ENCODE measurements at regions not wholly inside any gene's neighbourhood (a gene's known extent, or its start where the extent isn't known, plus 50 kb on each side); places are given as distances from the start of the nearest gene placed in this dataset.

DNA sequence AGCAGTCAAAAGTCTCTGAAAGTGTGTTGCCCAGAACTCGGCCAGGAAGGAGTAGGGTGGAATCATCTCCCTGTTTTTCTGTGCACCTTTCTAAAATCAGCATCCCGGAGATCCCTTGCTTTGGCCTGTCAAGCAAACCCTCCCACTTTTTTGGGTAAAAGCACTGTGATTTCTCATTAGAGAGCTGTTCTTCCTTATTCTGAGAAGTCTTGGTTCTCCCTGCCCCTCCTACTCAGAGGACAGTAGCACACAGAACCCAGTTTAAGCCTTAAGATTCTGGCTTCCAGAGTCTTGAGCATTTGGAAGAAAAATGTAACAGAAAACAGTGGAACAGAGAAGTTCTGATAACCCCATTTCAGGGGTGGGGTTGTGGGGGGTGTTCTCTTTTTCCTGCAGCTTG is 52.6 kb upstream of the KATNAL1 start:
- Histone ChIP-seq H3K27me3 (ENCODE audit: insufficient read depth, low read length) (no peaks in the 10 kb centered on the region), H4K20me1 (ENCODE audit: insufficient read depth) (no peaks in the 10 kb centered on the region), H3K9ac (ENCODE audit: low read length) (no peak overlapping the region), H3K36me3 (ENCODE audit: control insufficient read depth in 1 of 2, insufficient read depth in 2 of 2, low read length in 2 of 2) (no peaks in the 10 kb centered on the region), H3K4me1 (ENCODE audit: control insufficient read depth in 1 of 2, insufficient read depth in 2 of 2, low read length in 2 of 2) (peaks cover 0 to 6% of the 10 kb centered on the region in 2 experiments; a peak in 1 of 4 replicates), H2AFZ (ENCODE audit: low read depth, low read length, poor library complexity, severe bottlenecking) (no peak overlapping the region), H3K9me2 (ENCODE audit: insufficient read depth) (no peaks in the 10 kb centered on the region), H3K27ac (ENCODE audit: low read depth, low read length) (no peak overlapping the region), H3K4me2 (ENCODE audit: low read length) (no peak overlapping the region), H3K9me3 (ENCODE audit: control insufficient read depth in 1 of 2, insufficient read depth in 1 of 2, low read depth in 1 of 2, low read length in 2 of 2) (no peaks in the 10 kb centered on the region), H3K79me2 (ENCODE audit: insufficient read depth, low read length) (no peaks in the 10 kb centered on the region), H3K4me3 (replicated peaks in 1 of 2; ENCODE audit: low read depth in 1 of 2, low read length in 2 of 2) (no peak overlapping the region)
- intact Hi-C loops (cut with micrococcal nuclease) = no loop called here
- ATAC-seq = no peak
- DNase-seq (ENCODE audit: low read depth, low spot score) = no peak
- RAD21 ChIA-PET (ENCODE audit: low non-redundant PET in 1 of 2, low total read pairs in 2 of 2, uncharacterized antibody in 2 of 2, unreplicated experiment in 2 of 2) = no interaction called here
- POLR2A ChIA-PET = no interaction called here
- CTCF ChIA-PET = no interaction called here
- TF ChIP-seq, protein P1, sequence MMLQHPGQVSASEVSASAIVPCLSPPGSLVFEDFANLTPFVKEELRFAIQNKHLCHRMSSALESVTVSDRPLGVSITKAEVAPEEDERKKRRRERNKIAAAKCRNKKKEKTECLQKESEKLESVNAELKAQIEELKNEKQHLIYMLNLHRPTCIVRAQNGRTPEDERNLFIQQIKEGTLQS (IDR thresholded peaks at IDR 0.05) = no peak
- TF ChIP-seq YY1 (IDR thresholded peaks at IDR 0.05; ENCODE audit: extremely low read depth, insufficient replicate concordance, low read depth, low read length) (no peak), JUND (IDR thresholded peaks at IDR 0.05) (no peak), EZH2 (IDR thresholded peaks at IDR 0.05) (no peak), POLR2AphosphoS5 (IDR thresholded peaks at IDR 0.05; ENCODE audit: low read depth, low read length) (no peak), SIN3A (IDR thresholded peaks at IDR 0.05; ENCODE audit: low read depth) (no peak), SP1 (IDR thresholded peaks at IDR 0.05; ENCODE audit: low read depth) (no peak), EGR1 (IDR thresholded peaks at IDR 0.05; ENCODE audit: low read depth) (no peak)
- TF ChIP-seq, protein P2, sequence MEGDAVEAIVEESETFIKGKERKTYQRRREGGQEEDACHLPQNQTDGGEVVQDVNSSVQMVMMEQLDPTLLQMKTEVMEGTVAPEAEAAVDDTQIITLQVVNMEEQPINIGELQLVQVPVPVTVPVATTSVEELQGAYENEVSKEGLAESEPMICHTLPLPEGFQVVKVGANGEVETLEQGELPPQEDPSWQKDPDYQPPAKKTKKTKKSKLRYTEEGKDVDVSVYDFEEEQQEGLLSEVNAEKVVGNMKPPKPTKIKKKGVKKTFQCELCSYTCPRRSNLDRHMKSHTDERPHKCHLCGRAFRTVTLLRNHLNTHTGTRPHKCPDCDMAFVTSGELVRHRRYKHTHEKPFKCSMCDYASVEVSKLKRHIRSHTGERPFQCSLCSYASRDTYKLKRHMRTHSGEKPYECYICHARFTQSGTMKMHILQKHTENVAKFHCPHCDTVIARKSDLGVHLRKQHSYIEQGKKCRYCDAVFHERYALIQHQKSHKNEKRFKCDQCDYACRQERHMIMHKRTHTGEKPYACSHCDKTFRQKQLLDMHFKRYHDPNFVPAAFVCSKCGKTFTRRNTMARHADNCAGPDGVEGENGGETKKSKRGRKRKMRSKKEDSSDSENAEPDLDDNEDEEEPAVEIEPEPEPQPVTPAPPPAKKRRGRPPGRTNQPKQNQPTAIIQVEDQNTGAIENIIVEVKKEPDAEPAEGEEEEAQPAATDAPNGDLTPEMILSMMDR (IDR thresholded peaks at IDR 0.05 in 2 of 3, conservative IDR thresholded peaks at IDR 0.05 in 1 of 3; ENCODE audit: borderline replicate concordance in 1 of 3, insufficient read depth in 1 of 3, low read depth in 2 of 3, low read length in 2 of 3) = no peak
- no TSS peak for BruUV-seq (replicated peaks)

DNA sequence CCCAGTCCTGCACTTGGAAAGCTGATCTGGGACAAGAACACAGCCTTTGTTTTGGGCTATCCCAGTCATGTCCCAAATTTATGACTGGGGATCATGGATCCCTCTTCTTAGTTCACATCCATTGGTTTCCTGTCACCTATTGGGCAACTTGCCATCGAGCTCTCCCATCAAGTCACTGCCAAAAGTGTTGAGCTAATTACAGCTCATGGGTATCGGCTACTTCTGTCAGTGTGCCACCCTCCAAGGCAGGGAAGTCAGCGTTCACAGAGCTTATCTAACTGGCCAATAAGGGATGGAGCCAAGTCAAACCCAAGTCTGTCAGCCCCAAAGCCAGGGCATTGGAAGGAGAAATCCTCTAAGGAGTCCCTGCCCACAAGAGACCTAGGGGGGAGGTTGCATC is 53.2 kb upstream of the KATNAL1 start:
- Histone ChIP-seq H4K20me1 (ENCODE audit: insufficient read depth) (no peaks in the 10 kb centered on the region), H3K9me2 (ENCODE audit: insufficient read depth) (no peaks in the 10 kb centered on the region), H3K36me3 (ENCODE audit: control insufficient read depth in 1 of 2, insufficient read depth in 2 of 2, low read length in 2 of 2) (no peaks in the 10 kb centered on the region), H3K27ac (ENCODE audit: low read depth, low read length) (no peak overlapping the region), H3K4me2 (ENCODE audit: low read length) (no peak overlapping the region), H3K79me2 (ENCODE audit: insufficient read depth, low read length) (no peaks in the 10 kb centered on the region), H2AFZ (ENCODE audit: low read depth, low read length, poor library complexity, severe bottlenecking) (no peak overlapping the region), H3K9ac (ENCODE audit: low read length) (no peak overlapping the region), H3K27me3 (ENCODE audit: insufficient read depth, low read length) (no peaks in the 10 kb centered on the region), H3K4me3 (replicated peaks in 1 of 2; ENCODE audit: low read depth in 1 of 2, low read length in 2 of 2) (no peak overlapping the region), H3K4me1 (ENCODE audit: control insufficient read depth in 1 of 2, insufficient read depth in 2 of 2, low read length in 2 of 2) (peaks cover 0 to 6% of the 10 kb centered on the region in 2 experiments; a peak in 1 of 4 replicates), H3K9me3 (ENCODE audit: control insufficient read depth in 1 of 2, insufficient read depth in 1 of 2, low read depth in 1 of 2, low read length in 2 of 2) (no peaks in the 10 kb centered on the region)
- CTCF ChIA-PET = no interaction called here
- intact Hi-C loops (cut with micrococcal nuclease) = no loop called here
- DNase-seq (ENCODE audit: low read depth, low spot score) (no peak), ATAC-seq (no peak)
- TF ChIP-seq CEBPB (IDR thresholded peaks at IDR 0.05; ENCODE audit: low read depth) (no peak), SRF (IDR thresholded peaks at IDR 0.05; ENCODE audit: low read depth) (no peak), ZFX (IDR thresholded peaks at IDR 0.05) (no peak), ELF1 (IDR thresholded peaks at IDR 0.05; ENCODE audit: borderline replicate concordance, low read depth) (no peak), CBX3 (IDR thresholded peaks at IDR 0.05; ENCODE audit: low read depth) (no peak), RAD21 (IDR thresholded peaks at IDR 0.05; ENCODE audit: low read depth) (no peak)
- TF ChIP-seq, protein P3, sequence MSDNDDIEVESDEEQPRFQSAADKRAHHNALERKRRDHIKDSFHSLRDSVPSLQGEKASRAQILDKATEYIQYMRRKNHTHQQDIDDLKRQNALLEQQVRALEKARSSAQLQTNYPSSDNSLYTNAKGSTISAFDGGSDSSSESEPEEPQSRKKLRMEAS (IDR thresholded peaks at IDR 0.05) = no peak
- TF ChIP-seq, protein P4, sequence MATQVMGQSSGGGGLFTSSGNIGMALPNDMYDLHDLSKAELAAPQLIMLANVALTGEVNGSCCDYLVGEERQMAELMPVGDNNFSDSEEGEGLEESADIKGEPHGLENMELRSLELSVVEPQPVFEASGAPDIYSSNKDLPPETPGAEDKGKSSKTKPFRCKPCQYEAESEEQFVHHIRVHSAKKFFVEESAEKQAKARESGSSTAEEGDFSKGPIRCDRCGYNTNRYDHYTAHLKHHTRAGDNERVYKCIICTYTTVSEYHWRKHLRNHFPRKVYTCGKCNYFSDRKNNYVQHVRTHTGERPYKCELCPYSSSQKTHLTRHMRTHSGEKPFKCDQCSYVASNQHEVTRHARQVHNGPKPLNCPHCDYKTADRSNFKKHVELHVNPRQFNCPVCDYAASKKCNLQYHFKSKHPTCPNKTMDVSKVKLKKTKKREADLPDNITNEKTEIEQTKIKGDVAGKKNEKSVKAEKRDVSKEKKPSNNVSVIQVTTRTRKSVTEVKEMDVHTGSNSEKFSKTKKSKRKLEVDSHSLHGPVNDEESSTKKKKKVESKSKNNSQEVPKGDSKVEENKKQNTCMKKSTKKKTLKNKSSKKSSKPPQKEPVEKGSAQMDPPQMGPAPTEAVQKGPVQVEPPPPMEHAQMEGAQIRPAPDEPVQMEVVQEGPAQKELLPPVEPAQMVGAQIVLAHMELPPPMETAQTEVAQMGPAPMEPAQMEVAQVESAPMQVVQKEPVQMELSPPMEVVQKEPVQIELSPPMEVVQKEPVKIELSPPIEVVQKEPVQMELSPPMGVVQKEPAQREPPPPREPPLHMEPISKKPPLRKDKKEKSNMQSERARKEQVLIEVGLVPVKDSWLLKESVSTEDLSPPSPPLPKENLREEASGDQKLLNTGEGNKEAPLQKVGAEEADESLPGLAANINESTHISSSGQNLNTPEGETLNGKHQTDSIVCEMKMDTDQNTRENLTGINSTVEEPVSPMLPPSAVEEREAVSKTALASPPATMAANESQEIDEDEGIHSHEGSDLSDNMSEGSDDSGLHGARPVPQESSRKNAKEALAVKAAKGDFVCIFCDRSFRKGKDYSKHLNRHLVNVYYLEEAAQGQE (IDR thresholded peaks at IDR 0.05; ENCODE audit: low read depth) = no peak
- BruUV-seq (replicated peaks) = no TSS peak
- RAD21 ChIA-PET (ENCODE audit: low non-redundant PET in 1 of 2, low total read pairs in 2 of 2, uncharacterized antibody in 2 of 2, unreplicated experiment in 2 of 2) = no interaction called here
- POLR2A ChIA-PET = no interaction called here
